ENCODE measurements at regions not wholly inside any gene's neighbourhood (a gene's known extent, or its start where the extent isn't known, plus 50 kb on each side); places are given as distances from the start of the nearest gene placed in this dataset.

- Histone ChIP-seq H3K27me3 (no peaks in the 10 kb centered on the region), H3K79me2 (ENCODE audit: low read depth) (no peaks in the 10 kb centered on the region), H4K20me1 (ENCODE audit: low read depth) (no peaks in the 10 kb centered on the region), H3K9me3 (ENCODE audit: low read depth) (no peaks in the 10 kb centered on the region), H3K27ac (no peak overlapping the region), H3K9ac (no peak overlapping the region), H3K4me2 (no peak overlapping the region), H3F3A (ENCODE audit: low read depth) (no peaks in the 10 kb centered on the region), H3K4me3 (no peak overlapping the region), H3K36me3 (no peaks in the 10 kb centered on the region), H3K4me1 (no peaks in the 10 kb centered on the region), H2AFZ (replicated peaks) (no peak overlapping the region)
- Mint-ChIP-seq H3K4me3 (no peak overlapping the region), H3K4me1 (peaks cover 4% of the 10 kb centered on the region), H3K27ac (no peak overlapping the region), H3K36me3 (no peaks in the 10 kb centered on the region), H3K9me3 (peaks cover 14% of the 10 kb centered on the region), H3K27me3 (ENCODE audit: insufficient read depth, low read depth) (no peaks in the 10 kb centered on the region)
- DNase-seq (ENCODE audit: low spot score), result no peak
- no peak for TF ChIP-seq EZH2 (IDR thresholded peaks at IDR 0.05)
- no peak for TF ChIP-seq CTCF (IDR thresholded peaks at IDR 0.05)
- TF ChIP-seq EZH2phosphoT487 (IDR thresholded peaks at IDR 0.05), result no peak
Observed at GRCh38 chr5:113755516-113755915, 242.0 kb downstream of the YTHDC2 start.

- no peaks in the 10 kb centered on the region for H3K4me1 ChIP-seq
- H3K36me3 ChIP-seq, result no peaks in the 10 kb centered on the region
- no peaks in the 10 kb centered on the region for H3K9me3 ChIP-seq (ENCODE audit: low read depth)
- H3K79me2 ChIP-seq (ENCODE audit: low read depth), result no peaks in the 10 kb centered on the region
- peak overlapping the region; percentile 89 for H2AFZ ChIP-seq (replicated peaks)
- H3K27me3 ChIP-seq, result no peaks in the 10 kb centered on the region
- peaks cover 4% of the 10 kb centered on the region for H3K4me1 Mint-ChIP-seq
- no peak overlapping the region for H3K4me2 ChIP-seq
- no peaks in the 10 kb centered on the region for H4K20me1 ChIP-seq (ENCODE audit: low read depth)
- no peaks in the 10 kb centered on the region for H3K36me3 Mint-ChIP-seq
- TF ChIP-seq EZH2phosphoT487 (IDR thresholded peaks at IDR 0.05) (no peak), CTCF (IDR thresholded peaks at IDR 0.05) (peak; percentile 8)
- H3K4me3 Mint-ChIP-seq, result no peak overlapping the region
- H3K9me3 Mint-ChIP-seq, result peaks cover 10% of the 10 kb centered on the region
- no peaks in the 10 kb centered on the region for H3K27me3 Mint-ChIP-seq (ENCODE audit: insufficient read depth, low read depth)
- H3K27ac Mint-ChIP-seq, result no peak overlapping the region
- H3F3A ChIP-seq (ENCODE audit: low read depth), result no peaks in the 10 kb centered on the region
- H3K9ac ChIP-seq, result no peak overlapping the region
- no peak overlapping the region for H3K27ac ChIP-seq
- no peak for DNase-seq (ENCODE audit: low spot score)
- no peak overlapping the region for H3K4me3 ChIP-seq
Observed at GRCh38 chr5:113757508-113757907, 244.0 kb downstream of the YTHDC2 start.

- Histone ChIP-seq H3K4me1 (no peaks in the 10 kb centered on the region), H3K4me2 (no peak overlapping the region), H3K4me3 (no peak overlapping the region), H4K20me1 (ENCODE audit: low read depth) (no peaks in the 10 kb centered on the region), H3K79me2 (ENCODE audit: low read depth) (no peaks in the 10 kb centered on the region), H3K36me3 (no peaks in the 10 kb centered on the region), H3K27me3 (no peaks in the 10 kb centered on the region), H3F3A (ENCODE audit: low read depth) (no peaks in the 10 kb centered on the region), H3K9ac (no peak overlapping the region), H3K27ac (no peak overlapping the region), H2AFZ (replicated peaks) (no peak overlapping the region), H3K9me3 (ENCODE audit: low read depth) (no peaks in the 10 kb centered on the region)
- H3K4me3 Mint-ChIP-seq, result no peak overlapping the region
- H3K4me1 Mint-ChIP-seq, result peaks cover 4% of the 10 kb centered on the region
- TF ChIP-seq CTCF (IDR thresholded peaks at IDR 0.05) (no peak), EZH2phosphoT487 (IDR thresholded peaks at IDR 0.05) (no peak), EZH2 (IDR thresholded peaks at IDR 0.05) (no peak)
- DNase-seq (ENCODE audit: low spot score), result no peak
- H3K9me3 Mint-ChIP-seq, result peaks cover 5% of the 10 kb centered on the region
- H3K27ac Mint-ChIP-seq, result no peak overlapping the region
- H3K36me3 Mint-ChIP-seq, result no peaks in the 10 kb centered on the region
- no peaks in the 10 kb centered on the region for H3K27me3 Mint-ChIP-seq (ENCODE audit: insufficient read depth, low read depth)
Observed at GRCh38 chr5:113759505-113759904, 246.0 kb downstream of the YTHDC2 start.

GRCh38 chr5:113760486-113760885 lies 247.0 kb downstream of the YTHDC2 start:
- H3K9me3 Mint-ChIP-seq, result peaks cover 5% of the 10 kb centered on the region
- no peaks in the 10 kb centered on the region for H3K36me3 ChIP-seq
- H3K4me1 Mint-ChIP-seq, result peaks cover 4% of the 10 kb centered on the region
- no peak overlapping the region for H3K27ac ChIP-seq
- no peak for TF ChIP-seq CTCF (IDR thresholded peaks at IDR 0.05)
- no peak for TF ChIP-seq EZH2 (IDR thresholded peaks at IDR 0.05)
- TF ChIP-seq EZH2phosphoT487 (IDR thresholded peaks at IDR 0.05), result no peak
- H2AFZ ChIP-seq (replicated peaks), result peak overlapping the region; percentile 18
- H3K9ac ChIP-seq, result no peak overlapping the region
- no peak for DNase-seq (ENCODE audit: low spot score)
- H3K9me3 ChIP-seq (ENCODE audit: low read depth), result no peaks in the 10 kb centered on the region
- no peaks in the 10 kb centered on the region for H3K27me3 Mint-ChIP-seq (ENCODE audit: insufficient read depth, low read depth)
- no peak overlapping the region for H3K27ac Mint-ChIP-seq
- H3K4me1 ChIP-seq, result no peaks in the 10 kb centered on the region
- no peak overlapping the region for H3K4me2 ChIP-seq
- H3K27me3 ChIP-seq, result no peaks in the 10 kb centered on the region
- no peaks in the 10 kb centered on the region for H4K20me1 ChIP-seq (ENCODE audit: low read depth)
- no peaks in the 10 kb centered on the region for H3K36me3 Mint-ChIP-seq
- H3K79me2 ChIP-seq (ENCODE audit: low read depth), result no peaks in the 10 kb centered on the region
- no peaks in the 10 kb centered on the region for H3F3A ChIP-seq (ENCODE audit: low read depth)
- H3K4me3 Mint-ChIP-seq, result no peak overlapping the region
- no peak overlapping the region for H3K4me3 ChIP-seq
